ENCODE measurements at regions not wholly inside any gene's neighbourhood (a gene's known extent, or its start where the extent isn't known, plus 50 kb on each side); places are given as distances from the start of the nearest gene placed in this dataset.

GRCh38 chr9:93808115-93809029, 146.8 kb downstream of the BARX1 start:
- no peaks in the 10 kb centered on the region for H3K9me3 ChIP-seq (ENCODE audit: control insufficient read depth, insufficient read depth, low read depth, low read length)
- H3K4me3 ChIP-seq (ENCODE audit: low read depth, low read length) = no peak overlapping the region
- H3K27ac ChIP-seq (ENCODE audit: low read depth, low read length) = no peak overlapping the region
- no peaks in the 10 kb centered on the region for H3K27me3 ChIP-seq (ENCODE audit: control insufficient read depth, insufficient read depth, low read length)
- H3K36me3 ChIP-seq (ENCODE audit: control insufficient read depth, insufficient read depth, low read length) = no peaks in the 10 kb centered on the region
- peaks cover 19% of the 10 kb centered on the region; the same call in 1 of the 2 replicates for H3K4me1 ChIP-seq (ENCODE audit: control insufficient read depth, insufficient read depth, low read length)
- H3K9ac ChIP-seq (ENCODE audit: low read length) = no peak overlapping the region

- H3K27me3 ChIP-seq (ENCODE audit: control insufficient read depth, insufficient read depth, low read length) = no peaks in the 10 kb centered on the region
- no peak overlapping the region for H3K9ac ChIP-seq (ENCODE audit: low read length)
- no peaks in the 10 kb centered on the region for H3K9me3 ChIP-seq (ENCODE audit: control insufficient read depth, insufficient read depth, low read depth, low read length)
- no peaks in the 10 kb centered on the region for H3K36me3 ChIP-seq (ENCODE audit: control insufficient read depth, insufficient read depth, low read length)
- no peak overlapping the region for H3K4me3 ChIP-seq (ENCODE audit: low read depth, low read length)
- no peak overlapping the region for H3K27ac ChIP-seq (ENCODE audit: low read depth, low read length)
- peaks cover 19% of the 10 kb centered on the region; the same call in 1 of the 2 replicates for H3K4me1 ChIP-seq (ENCODE audit: control insufficient read depth, insufficient read depth, low read length)
Measured at GRCh38 chr9:93807166-93808074, 147.7 kb downstream of the BARX1 start.

GRCh38 chr9:93801581-93802284, 153.4 kb downstream of the BARX1 start:
- Histone ChIP-seq H3K9ac (ENCODE audit: low read length) (no peak overlapping the region), H3K9me3 (ENCODE audit: control insufficient read depth, insufficient read depth, low read depth, low read length) (no peaks in the 10 kb centered on the region), H3K4me3 (ENCODE audit: low read depth, low read length) (no peak overlapping the region), H3K36me3 (ENCODE audit: control insufficient read depth, insufficient read depth, low read length) (no peaks in the 10 kb centered on the region), H3K27me3 (ENCODE audit: control insufficient read depth, insufficient read depth, low read length) (no peaks in the 10 kb centered on the region), H3K4me1 (ENCODE audit: control insufficient read depth, insufficient read depth, low read length) (no peaks in the 10 kb centered on the region), H3K27ac (ENCODE audit: low read depth, low read length) (no peak overlapping the region)

GRCh38 chr9:93801120-93801519, 154.0 kb downstream of the BARX1 start:
- no peak overlapping the region for H3K27ac ChIP-seq (ENCODE audit: low read depth, low read length)
- no peaks in the 10 kb centered on the region for H3K27me3 ChIP-seq (ENCODE audit: control insufficient read depth, insufficient read depth, low read length)

GRCh38 chr9:93792358-93792757, 162.8 kb downstream of the BARX1 start:
- no peaks in the 10 kb centered on the region for H3K27me3 ChIP-seq (ENCODE audit: control insufficient read depth, insufficient read depth, low read length)

More at GRCh38 chr9:93801120-93801519, 154.0 kb downstream of the BARX1 start:
- Histone ChIP-seq H3K4me3 (ENCODE audit: low read depth, low read length) (no peak overlapping the region), H3K36me3 (ENCODE audit: control insufficient read depth, insufficient read depth, low read length) (no peaks in the 10 kb centered on the region), H3K9ac (ENCODE audit: low read length) (no peak overlapping the region), H3K9me3 (ENCODE audit: control insufficient read depth, insufficient read depth, low read depth, low read length) (no peaks in the 10 kb centered on the region), H3K4me1 (ENCODE audit: control insufficient read depth, insufficient read depth, low read length) (no peaks in the 10 kb centered on the region)

GRCh38 chr9:93786204-93786603, 169.0 kb downstream of the BARX1 start:
- no peaks in the 10 kb centered on the region for H3K36me3 ChIP-seq (ENCODE audit: control insufficient read depth, insufficient read depth, low read length)
- no peak overlapping the region for H3K4me3 ChIP-seq (ENCODE audit: low read depth, low read length)
- no peaks in the 10 kb centered on the region for H3K4me1 ChIP-seq (ENCODE audit: control insufficient read depth, insufficient read depth, low read length)

More at GRCh38 chr9:93792358-93792757, 162.8 kb downstream of the BARX1 start:
- Histone ChIP-seq H3K4me3 (ENCODE audit: low read depth, low read length) (no peak overlapping the region), H3K9me3 (ENCODE audit: control insufficient read depth, insufficient read depth, low read depth, low read length) (no peaks in the 10 kb centered on the region), H3K36me3 (ENCODE audit: control insufficient read depth, insufficient read depth, low read length) (no peaks in the 10 kb centered on the region), H3K27ac (ENCODE audit: low read depth, low read length) (no peak overlapping the region), H3K9ac (ENCODE audit: low read length) (no peak overlapping the region), H3K4me1 (ENCODE audit: control insufficient read depth, insufficient read depth, low read length) (no peaks in the 10 kb centered on the region)

GRCh38 chr9:93776873-93777272, 178.3 kb downstream of the BARX1 start:
- no peak overlapping the region for H3K9ac ChIP-seq (ENCODE audit: low read length)
- H3K36me3 ChIP-seq (ENCODE audit: control insufficient read depth, insufficient read depth, low read length) = no peaks in the 10 kb centered on the region
- no peaks in the 10 kb centered on the region for H3K9me3 ChIP-seq (ENCODE audit: control insufficient read depth, insufficient read depth, low read depth, low read length)
- no peak overlapping the region for H3K4me3 ChIP-seq (ENCODE audit: low read depth, low read length)
- H3K4me1 ChIP-seq (ENCODE audit: control insufficient read depth, insufficient read depth, low read length) = no peaks in the 10 kb centered on the region
- no peaks in the 10 kb centered on the region for H3K27me3 ChIP-seq (ENCODE audit: control insufficient read depth, insufficient read depth, low read length)
- no peak overlapping the region for H3K27ac ChIP-seq (ENCODE audit: low read depth, low read length)

More at GRCh38 chr9:93786204-93786603, 169.0 kb downstream of the BARX1 start:
- Histone ChIP-seq H3K27ac (ENCODE audit: low read depth, low read length) (no peak overlapping the region), H3K27me3 (ENCODE audit: control insufficient read depth, insufficient read depth, low read length) (no peaks in the 10 kb centered on the region), H3K9ac (ENCODE audit: low read length) (no peak overlapping the region), H3K9me3 (ENCODE audit: control insufficient read depth, insufficient read depth, low read depth, low read length) (no peaks in the 10 kb centered on the region)

GRCh38 chr9:93776256-93776655, 178.9 kb downstream of the BARX1 start:
- H3K27me3 ChIP-seq (ENCODE audit: control insufficient read depth, insufficient read depth, low read length) = no peaks in the 10 kb centered on the region
- H3K27ac ChIP-seq (ENCODE audit: low read depth, low read length) = no peak overlapping the region
- H3K4me1 ChIP-seq (ENCODE audit: control insufficient read depth, insufficient read depth, low read length) = no peaks in the 10 kb centered on the region
- no peaks in the 10 kb centered on the region for H3K9me3 ChIP-seq (ENCODE audit: control insufficient read depth, insufficient read depth, low read depth, low read length)
- no peaks in the 10 kb centered on the region for H3K36me3 ChIP-seq (ENCODE audit: control insufficient read depth, insufficient read depth, low read length)
- no peak overlapping the region for H3K4me3 ChIP-seq (ENCODE audit: low read depth, low read length)
- H3K9ac ChIP-seq (ENCODE audit: low read length) = no peak overlapping the region

GRCh38 chr9:93774331-93775102, 180.6 kb downstream of the BARX1 start:
- Histone ChIP-seq H3K4me3 (ENCODE audit: low read depth, low read length) (no peak overlapping the region), H3K9ac (ENCODE audit: low read length) (no peak overlapping the region), H3K27me3 (ENCODE audit: control insufficient read depth, insufficient read depth, low read length) (no peaks in the 10 kb centered on the region), H3K9me3 (ENCODE audit: control insufficient read depth, insufficient read depth, low read depth, low read length) (no peaks in the 10 kb centered on the region), H3K27ac (ENCODE audit: low read depth, low read length) (no peak overlapping the region), H3K4me1 (ENCODE audit: control insufficient read depth, insufficient read depth, low read length) (no peaks in the 10 kb centered on the region), H3K36me3 (ENCODE audit: control insufficient read depth, insufficient read depth, low read length) (no peaks in the 10 kb centered on the region)

GRCh38 chr9:93771276-93771675, 183.9 kb downstream of the BARX1 start:
- H3K9ac ChIP-seq (ENCODE audit: low read length) = no peak overlapping the region
- H3K36me3 ChIP-seq (ENCODE audit: control insufficient read depth, insufficient read depth, low read length) = no peaks in the 10 kb centered on the region
- no peaks in the 10 kb centered on the region for H3K27me3 ChIP-seq (ENCODE audit: control insufficient read depth, insufficient read depth, low read length)
- H3K27ac ChIP-seq (ENCODE audit: low read depth, low read length) = no peak overlapping the region
- H3K4me1 ChIP-seq (ENCODE audit: control insufficient read depth, insufficient read depth, low read length) = no peaks in the 10 kb centered on the region
- 0 out of 2 replicates have a peak, but pooled peaks cover under 1% of the 10 kb centered on the region for H3K9me3 ChIP-seq (ENCODE audit: control insufficient read depth, insufficient read depth, low read depth, low read length)
- H3K4me3 ChIP-seq (ENCODE audit: low read depth, low read length) = no peak overlapping the region

Measured in HUES6 (cell line).